IPS DF 19.7 (cell line): ENCODE measurements at regions not wholly inside any gene's neighbourhood (a gene's known extent, or its start where the extent isn't known, plus 50 kb on each side); places are given as distances from the start of the nearest gene placed in this dataset.

Experiments used
- DNase-seq: peaks from one replicate; pipeline ENCODE4 v3.0.0-alpha.2; 2013; ENCODE audit warnings: low read depth, low spot score

GRCh38 chr6:113632220-113632864 lies 224.8 kb upstream of the MARCKS start:
- DNase-seq = no peak

GRCh38 chr6:113633638-113634037 lies 223.5 kb upstream of the MARCKS start:
- DNase-seq = no peak

GRCh38 chr6:113634352-113635163 lies 222.6 kb upstream of the MARCKS start:
- no peak for DNase-seq

GRCh38 chr6:113635222-113635986 lies 221.7 kb upstream of the MARCKS start:
- DNase-seq = no peak

- no peak for DNase-seq
Measured at GRCh38 chr6:113636357-113636824, 220.8 kb upstream of the MARCKS start.

- no peak for DNase-seq
Measured at GRCh38 chr6:113640051-113640450, 217.1 kb upstream of the MARCKS start.

GRCh38 chr6:113642001-113642713 lies 215.0 kb upstream of the MARCKS start:
- no peak for DNase-seq

GRCh38 chr6:113642714-113643406 lies 214.3 kb upstream of the MARCKS start:
- DNase-seq = no peak

- no peak for DNase-seq
Measured at GRCh38 chr6:113643407-113643770, 213.8 kb upstream of the MARCKS start.

GRCh38 chr6:113644861-113645575 lies 212.1 kb upstream of the MARCKS start:
- no peak for DNase-seq

GRCh38 chr6:113645576-113645970 lies 211.6 kb upstream of the MARCKS start:
- no peak for DNase-seq

GRCh38 chr6:113645986-113646385 lies 211.2 kb upstream of the MARCKS start:
- no peak for DNase-seq

- DNase-seq = no peak
Measured at GRCh38 chr6:113646701-113647100, 210.4 kb upstream of the MARCKS start.

GRCh38 chr6:113647143-113647889 lies 209.8 kb upstream of the MARCKS start:
- no peak for DNase-seq

GRCh38 chr6:113648698-113649097 lies 208.4 kb upstream of the MARCKS start:
- DNase-seq = no peak

- DNase-seq = no peak
Measured at GRCh38 chr6:113649276-113649675, 207.9 kb upstream of the MARCKS start.

- DNase-seq = no peak
Measured at GRCh38 chr6:113649880-113650609, 207.1 kb upstream of the MARCKS start.

GRCh38 chr6:113650610-113650979 lies 206.6 kb upstream of the MARCKS start:
- DNase-seq = no peak

- DNase-seq = no peak
Measured at GRCh38 chr6:113651120-113651519, 206.0 kb upstream of the MARCKS start.
